ENCODE measurements at regions not wholly inside any gene's neighbourhood (a gene's known extent, or its start where the extent isn't known, plus 50 kb on each side); places are given as distances from the start of the nearest gene placed in this dataset.

DNA sequence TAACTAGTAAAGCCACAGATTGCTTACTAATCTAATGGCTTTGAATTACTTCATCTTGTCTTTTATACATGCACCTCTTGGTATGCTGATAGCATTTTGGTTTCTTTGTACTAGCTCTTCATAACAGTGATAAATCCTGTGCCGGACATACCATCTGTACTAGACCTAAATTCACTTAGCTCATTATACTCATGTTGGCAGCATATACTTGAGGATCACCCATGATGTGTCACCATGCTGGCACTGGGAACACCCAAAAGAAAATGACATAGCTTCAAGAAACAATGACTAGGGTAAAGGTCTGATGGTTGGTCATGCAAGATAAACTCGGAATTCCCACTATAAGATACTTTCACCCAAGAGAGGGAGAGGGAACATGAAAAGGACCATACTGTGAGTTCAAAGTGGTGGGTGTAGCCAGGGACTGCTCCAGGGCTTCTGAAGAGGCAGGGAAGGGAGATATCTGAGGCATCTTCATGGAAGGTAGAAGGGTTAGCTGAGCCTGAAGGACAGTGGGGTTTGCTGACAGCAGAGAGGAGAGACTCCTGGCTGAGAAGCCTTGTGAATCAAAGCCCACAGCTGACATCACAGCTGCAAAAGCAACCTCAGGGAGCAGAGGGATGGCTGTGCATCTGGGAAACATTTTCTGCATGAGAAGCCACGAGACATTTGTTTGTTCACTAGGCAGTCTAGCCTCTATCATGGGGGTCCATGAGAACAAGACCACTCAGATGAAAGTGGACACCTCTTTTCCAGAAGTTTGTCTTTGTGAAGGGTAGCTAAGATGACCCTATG is 314.2 kb downstream of the RAB28 start:
- no peak for DNase-seq
- no peaks in the 10 kb centered on the region for H3K27me3 Mint-ChIP-seq (ENCODE audit: low read depth)
- H3K27ac Mint-ChIP-seq = no peak overlapping the region
- peaks cover 0 to 3% of the 10 kb centered on the region in 2 donors for H3K9me3 Mint-ChIP-seq
- H3K4me1 Mint-ChIP-seq (ENCODE audit: low read depth) = no peaks in the 10 kb centered on the region
- H3K4me3 Mint-ChIP-seq = no peak overlapping the region
- no peaks in the 10 kb centered on the region for H3K36me3 Mint-ChIP-seq (ENCODE audit: insufficient read depth in 2 of 2)
- no peak for ATAC-seq (replicated peaks in 1 of 2)

DNA sequence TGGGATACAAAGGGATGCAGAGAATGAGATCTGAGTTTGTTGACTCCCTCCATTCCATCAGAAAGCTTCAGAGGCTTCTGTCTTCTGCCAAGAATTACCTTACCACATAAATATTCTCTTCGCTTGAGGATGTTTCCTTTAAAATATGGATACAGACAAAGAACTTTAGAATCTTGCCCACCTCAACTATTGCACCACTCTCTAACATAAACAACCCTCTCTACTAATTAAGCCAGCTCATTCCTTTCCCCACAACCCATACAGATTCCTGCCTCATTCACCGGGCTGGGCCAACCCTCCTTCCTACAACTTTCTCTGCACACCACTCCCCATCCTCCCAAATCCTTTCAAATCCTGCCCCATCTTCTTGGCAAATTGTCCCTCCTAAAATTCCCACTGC is 315.8 kb downstream of the RAB28 start:
- no peak overlapping the region for H3K4me3 Mint-ChIP-seq
- no peaks in the 10 kb centered on the region for H3K27me3 Mint-ChIP-seq (ENCODE audit: low read depth)
- no peaks in the 10 kb centered on the region for H3K36me3 Mint-ChIP-seq (ENCODE audit: insufficient read depth in 2 of 2)
- H3K9me3 Mint-ChIP-seq = peaks cover 0 to 3% of the 10 kb centered on the region in 2 donors
- no peaks in the 10 kb centered on the region for H3K4me1 Mint-ChIP-seq (ENCODE audit: low read depth)
- no peak overlapping the region for H3K27ac Mint-ChIP-seq
- no peak for ATAC-seq (replicated peaks in 1 of 2)
- no peak for DNase-seq

DNA sequence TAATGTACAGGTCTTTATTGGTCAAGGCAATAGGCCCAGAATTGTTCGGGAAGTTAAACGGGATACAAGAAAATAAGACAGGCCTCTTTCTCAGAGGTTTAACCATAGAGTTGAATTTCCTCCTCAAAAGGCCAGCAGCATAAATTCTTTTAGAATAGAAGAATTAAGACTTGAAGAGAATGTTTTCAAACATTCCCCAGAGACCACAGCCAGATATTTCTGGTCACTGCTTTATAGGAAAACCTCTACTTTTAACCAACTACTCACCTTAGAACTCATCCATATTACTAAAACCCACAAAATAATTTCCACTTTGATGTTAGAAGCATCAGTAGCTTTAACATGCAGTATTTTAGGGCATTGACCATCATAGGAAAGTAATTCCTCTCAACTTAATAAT is 317.9 kb downstream of the RAB28 start:
- no peak for ATAC-seq (replicated peaks in 1 of 2)
- peaks cover 0 to 3% of the 10 kb centered on the region in 2 donors for H3K9me3 Mint-ChIP-seq
- no peaks in the 10 kb centered on the region for H3K27me3 Mint-ChIP-seq (ENCODE audit: low read depth)

DNA sequence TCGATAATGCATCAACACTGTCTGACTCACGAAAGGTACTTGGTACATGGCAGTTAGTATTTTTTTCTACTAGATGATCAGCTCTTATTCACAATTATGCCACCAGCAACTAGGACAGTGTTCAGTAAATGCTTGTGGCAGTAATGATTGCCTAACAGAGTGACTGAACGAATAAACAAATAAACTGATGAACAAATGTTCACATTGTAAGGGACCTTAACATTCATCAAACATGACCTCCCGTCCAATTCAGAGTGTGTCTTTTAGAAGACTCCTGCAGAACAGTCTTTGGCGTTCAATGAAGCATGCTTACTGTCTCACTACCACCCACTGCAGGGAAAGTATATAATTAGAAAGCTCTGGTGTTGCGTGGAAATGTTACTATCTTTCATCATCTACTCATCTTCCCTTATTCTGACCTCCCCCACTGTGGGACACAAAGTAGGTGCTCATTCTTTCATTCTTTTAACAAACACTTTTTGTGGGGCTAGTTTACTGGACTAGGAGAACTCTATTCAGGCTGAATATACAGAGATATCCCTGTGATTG is 319.3 kb downstream of the RAB28 start:
- ATAC-seq (replicated peaks in 1 of 2) (no peak), DNase-seq (no peak)
- Mint-ChIP-seq H3K27me3 (ENCODE audit: low read depth) (no peaks in the 10 kb centered on the region), H3K9me3 (peaks cover 0 to 3% of the 10 kb centered on the region in 2 donors), H3K36me3 (ENCODE audit: insufficient read depth in 2 of 2) (no peaks in the 10 kb centered on the region), H3K4me1 (ENCODE audit: low read depth) (no peaks in the 10 kb centered on the region), H3K4me3 (no peak overlapping the region), H3K27ac (no peak overlapping the region)

More for the DNA sequence above, 317.9 kb downstream of the RAB28 start:
- no peaks in the 10 kb centered on the region for H3K36me3 Mint-ChIP-seq (ENCODE audit: insufficient read depth in 2 of 2)
- no peak overlapping the region for H3K4me3 Mint-ChIP-seq
- no peak for DNase-seq
- no peaks in the 10 kb centered on the region for H3K4me1 Mint-ChIP-seq (ENCODE audit: low read depth)
- H3K27ac Mint-ChIP-seq = no peak overlapping the region

DNA sequence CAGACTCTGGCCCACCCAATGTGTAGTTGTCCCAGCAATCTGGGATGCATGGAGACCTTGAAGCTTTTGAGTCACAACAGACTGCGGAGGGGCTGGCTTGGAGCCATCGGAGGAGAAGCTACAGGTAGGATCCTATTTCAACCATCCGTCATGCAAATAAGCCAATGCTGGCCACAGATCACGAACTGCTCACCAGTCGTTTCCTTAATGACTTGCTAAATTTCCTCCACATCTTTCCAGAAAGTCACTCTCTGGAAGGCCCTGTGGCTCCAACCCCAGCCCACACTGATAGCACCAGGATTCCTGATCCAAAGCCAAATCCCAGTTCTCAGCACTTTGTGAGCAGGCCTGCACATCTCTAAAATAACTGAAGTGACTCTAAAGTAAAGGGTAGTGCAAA is 321.3 kb downstream of the RAB28 start:
- H3K27me3 Mint-ChIP-seq (ENCODE audit: low read depth) = no peaks in the 10 kb centered on the region
- H3K9me3 Mint-ChIP-seq = peaks cover 4 to 9% of the 10 kb centered on the region in 2 donors
- no peak for ATAC-seq (replicated peaks in 1 of 2)
- DNase-seq = no peak
- no peaks in the 10 kb centered on the region for H3K4me1 Mint-ChIP-seq (ENCODE audit: low read depth)
- H3K4me3 Mint-ChIP-seq = no peak overlapping the region
- no peaks in the 10 kb centered on the region for H3K36me3 Mint-ChIP-seq (ENCODE audit: insufficient read depth in 2 of 2)
- no peak overlapping the region for H3K27ac Mint-ChIP-seq

DNA sequence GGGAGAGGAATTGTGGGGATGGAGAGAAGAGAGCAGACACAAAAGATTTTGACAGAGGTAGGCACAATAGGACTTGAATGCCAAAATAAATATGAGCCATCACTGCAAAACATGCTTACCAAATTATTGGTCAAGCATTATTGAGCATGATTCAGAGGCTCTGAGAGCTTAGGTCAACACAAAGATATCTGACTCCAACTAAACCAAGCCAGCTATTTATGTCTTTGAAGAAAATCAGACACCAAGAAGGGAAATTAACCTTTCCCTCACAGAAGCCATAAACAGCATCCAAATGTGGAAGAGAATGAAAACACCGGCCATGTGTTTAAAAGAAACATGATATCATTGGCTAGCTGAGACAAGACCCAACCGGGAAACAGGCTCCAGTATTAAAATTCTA is 323.2 kb downstream of the RAB28 start:
- Mint-ChIP-seq H3K4me3 (no peak overlapping the region), H3K27me3 (ENCODE audit: low read depth) (no peaks in the 10 kb centered on the region), H3K9me3 (peaks cover 5 to 9% of the 10 kb centered on the region in 2 donors), H3K4me1 (ENCODE audit: low read depth) (no peaks in the 10 kb centered on the region), H3K27ac (no peak overlapping the region), H3K36me3 (ENCODE audit: insufficient read depth in 2 of 2) (peaks cover 0 to 1% of the 10 kb centered on the region in 2 donors)
- no peak for DNase-seq
- ATAC-seq (replicated peaks in 1 of 2) = no peak

- H3K36me3 Mint-ChIP-seq (ENCODE audit: insufficient read depth in 2 of 2) = peaks cover 0 to 1% of the 10 kb centered on the region in 2 donors
- DNase-seq (no peak), ATAC-seq (replicated peaks in 1 of 2) (no peak)
- no peaks in the 10 kb centered on the region for H3K27me3 Mint-ChIP-seq (ENCODE audit: low read depth)
- no peaks in the 10 kb centered on the region for H3K4me1 Mint-ChIP-seq (ENCODE audit: low read depth)
- H3K9me3 Mint-ChIP-seq = peaks cover 7 to 9% of the 10 kb centered on the region in 2 donors
- H3K27ac Mint-ChIP-seq = no peak overlapping the region
- H3K4me3 Mint-ChIP-seq = no peak overlapping the region
Measured at GRCh38 chr4:13159041-13159620, 325.0 kb downstream of the RAB28 start.

DNA sequence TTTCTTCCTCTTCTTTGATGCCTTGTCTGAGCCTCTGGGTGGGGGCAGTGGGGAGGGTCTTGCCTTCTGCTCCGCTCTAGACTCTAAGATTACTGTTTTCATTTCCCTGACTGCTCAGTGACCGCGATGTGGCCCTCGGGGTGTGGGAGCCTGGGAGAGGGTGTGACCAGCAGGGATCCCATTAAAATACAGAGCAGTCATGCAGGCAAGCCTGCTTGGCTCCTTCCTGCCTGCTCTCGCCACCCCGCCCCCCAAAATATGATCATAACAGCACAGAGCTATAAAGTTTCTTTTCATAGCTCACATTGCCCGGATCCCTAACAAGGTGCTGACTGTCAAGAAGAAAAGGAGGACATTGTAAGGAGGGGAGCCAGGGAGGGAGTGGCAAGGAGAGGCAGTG is 332.9 kb downstream of the RAB28 start:
- Mint-ChIP-seq H3K4me1 (ENCODE audit: low read depth) (no peaks in the 10 kb centered on the region), H3K27ac (no peak overlapping the region), H3K36me3 (ENCODE audit: insufficient read depth in 2 of 2) (no peaks in the 10 kb centered on the region), H3K4me3 (no peak overlapping the region), H3K9me3 (peaks cover 3 to 4% of the 10 kb centered on the region in 2 donors), H3K27me3 (ENCODE audit: low read depth) (no peaks in the 10 kb centered on the region)
- DNase-seq (no peak), ATAC-seq (replicated peaks in 1 of 2) (no peak)

DNA sequence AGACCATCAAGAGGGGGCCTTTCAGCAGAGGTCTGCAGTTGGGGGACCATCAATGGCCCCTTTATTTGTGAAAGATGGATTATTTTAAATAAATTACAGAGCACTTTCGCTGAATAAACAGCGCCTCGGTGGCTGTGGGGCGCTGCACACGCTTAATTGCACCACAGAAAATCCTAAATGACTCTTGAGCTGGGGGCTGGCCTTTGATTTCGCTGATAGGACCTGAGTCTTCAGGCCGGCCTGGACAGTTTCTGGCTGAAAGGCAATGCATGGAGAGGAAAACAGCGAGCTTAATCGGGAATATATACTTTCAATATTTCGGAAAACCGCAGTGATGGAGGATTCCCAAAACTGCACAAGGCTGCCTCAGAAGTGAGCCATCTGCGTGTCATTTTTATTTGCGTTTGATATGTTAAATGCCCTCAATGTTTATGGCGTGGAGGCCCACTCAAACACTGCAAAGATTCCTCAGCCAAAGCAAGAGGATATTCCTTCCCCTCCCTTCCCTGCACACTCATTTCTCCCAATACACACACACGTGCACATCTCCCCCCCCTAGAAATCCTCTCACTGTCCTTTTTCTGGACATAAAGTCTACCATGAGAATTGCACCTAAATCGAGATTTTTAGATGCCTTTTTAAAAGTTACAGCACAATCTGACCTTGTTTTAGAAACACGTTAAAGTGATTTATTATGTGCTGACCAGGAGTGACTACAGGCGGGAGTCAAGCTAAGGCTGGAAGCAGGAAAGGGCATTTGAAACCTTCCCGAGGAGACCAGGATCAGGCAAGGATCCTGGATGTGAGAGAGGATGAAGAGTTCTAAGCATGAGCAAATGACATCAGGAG is 340.7 kb downstream of the RAB28 start:
- H3K27ac Mint-ChIP-seq = no peak overlapping the region
- no peak overlapping the region for H3K4me3 Mint-ChIP-seq
- ATAC-seq (replicated peaks in 1 of 2) (no peak), DNase-seq (no peak)
- H3K27me3 Mint-ChIP-seq (ENCODE audit: low read depth) = no peaks in the 10 kb centered on the region
- no peaks in the 10 kb centered on the region for H3K9me3 Mint-ChIP-seq
- no peaks in the 10 kb centered on the region for H3K4me1 Mint-ChIP-seq (ENCODE audit: low read depth)
- no peaks in the 10 kb centered on the region for H3K36me3 Mint-ChIP-seq (ENCODE audit: insufficient read depth in 2 of 2)

- DNase-seq (no peak), ATAC-seq (replicated peaks in 1 of 2) (no peak)
- Mint-ChIP-seq H3K9me3 (no peaks in the 10 kb centered on the region), H3K36me3 (ENCODE audit: insufficient read depth in 2 of 2) (no peaks in the 10 kb centered on the region), H3K27ac (no peak overlapping the region), H3K4me3 (no peak overlapping the region), H3K4me1 (ENCODE audit: low read depth) (no peaks in the 10 kb centered on the region), H3K27me3 (ENCODE audit: low read depth) (no peaks in the 10 kb centered on the region)
Measured at GRCh38 chr4:13142726-13143125, 341.4 kb downstream of the RAB28 start.

DNA sequence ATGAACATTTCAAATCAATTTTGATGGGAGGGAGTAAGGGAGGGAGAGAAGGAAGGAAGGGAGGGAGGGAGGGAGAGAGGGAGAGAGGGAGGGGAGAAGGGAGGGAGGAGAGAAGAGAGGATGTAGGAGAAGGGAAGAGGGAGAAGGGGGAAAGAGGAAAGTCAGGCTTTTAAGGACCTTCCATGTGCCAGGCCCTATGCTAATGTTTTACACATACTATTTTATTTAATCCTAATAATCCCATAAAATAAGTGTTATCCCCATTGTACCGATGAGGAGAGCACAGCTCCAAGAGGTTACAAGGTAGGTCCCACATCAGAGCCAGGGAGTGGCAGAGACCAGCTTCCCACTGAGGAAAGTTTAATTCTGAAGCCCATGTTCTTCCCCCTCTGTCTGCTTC is 341.9 kb downstream of the RAB28 start:
- Mint-ChIP-seq H3K36me3 (ENCODE audit: insufficient read depth in 2 of 2) (no peaks in the 10 kb centered on the region), H3K4me1 (ENCODE audit: low read depth) (no peaks in the 10 kb centered on the region), H3K27me3 (ENCODE audit: low read depth) (no peaks in the 10 kb centered on the region), H3K4me3 (no peak overlapping the region), H3K9me3 (no peaks in the 10 kb centered on the region), H3K27ac (no peak overlapping the region)
- no peak for DNase-seq
- no peak for ATAC-seq (replicated peaks in 1 of 2)

DNA sequence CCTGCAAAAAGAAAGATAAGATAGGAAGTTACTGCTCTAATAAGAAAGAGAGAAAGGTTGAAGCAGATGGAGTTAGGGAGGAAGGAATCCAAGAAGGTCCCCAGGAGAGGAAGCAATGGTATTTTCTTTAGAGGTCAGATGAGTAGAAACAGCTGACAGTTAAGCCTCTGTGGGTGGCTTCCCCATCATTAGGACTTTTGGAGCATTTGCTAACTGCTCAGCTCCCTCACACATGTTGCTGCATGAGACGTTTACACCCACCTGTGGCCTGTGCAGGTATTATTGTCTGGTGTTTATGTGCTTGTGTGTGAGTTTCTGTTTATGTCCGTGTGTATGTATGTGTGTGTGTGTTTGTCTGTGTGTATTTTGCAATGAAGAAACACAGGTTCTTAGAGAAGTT is 346.8 kb downstream of the RAB28 start:
- ATAC-seq (replicated peaks in 1 of 2) = no peak
- Mint-ChIP-seq H3K27me3 (ENCODE audit: low read depth) (no peaks in the 10 kb centered on the region), H3K9me3 (peaks cover 1 to 3% of the 10 kb centered on the region in 2 donors), H3K4me1 (ENCODE audit: low read depth) (no peaks in the 10 kb centered on the region), H3K4me3 (no peak overlapping the region), H3K36me3 (ENCODE audit: insufficient read depth in 2 of 2) (peaks cover 2 to 4% of the 10 kb centered on the region in 2 donors), H3K27ac (no peak overlapping the region)
- no peak for DNase-seq

DNA sequence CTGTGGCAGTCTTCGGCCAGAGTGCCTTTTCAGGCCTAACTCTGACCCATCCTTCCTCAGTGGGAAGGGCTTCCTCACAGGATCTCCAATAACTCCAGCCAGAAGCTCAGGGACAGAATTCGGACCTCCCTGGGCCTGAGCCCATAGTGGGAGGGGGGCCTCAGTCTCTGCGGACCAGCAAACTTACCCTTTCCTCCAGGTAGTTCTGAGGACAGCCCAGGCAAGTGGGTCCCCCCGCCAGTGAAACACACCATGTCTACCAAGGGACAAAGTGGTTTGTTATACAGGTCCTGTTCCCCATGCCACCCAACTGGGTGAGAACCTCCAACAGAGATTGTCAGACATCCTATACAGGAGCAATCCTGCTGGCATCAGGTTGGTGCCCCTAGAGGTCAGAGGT is 350.4 kb downstream of the RAB28 start:
- no peak for ATAC-seq (replicated peaks in 1 of 2)
- peaks cover 2 to 4% of the 10 kb centered on the region in 2 donors for H3K36me3 Mint-ChIP-seq (ENCODE audit: insufficient read depth in 2 of 2)
- no peak for DNase-seq
- no peak overlapping the region for H3K27ac Mint-ChIP-seq
- no peaks in the 10 kb centered on the region for H3K27me3 Mint-ChIP-seq (ENCODE audit: low read depth)
- H3K9me3 Mint-ChIP-seq = peaks cover 1 to 3% of the 10 kb centered on the region in 2 donors
- H3K4me1 Mint-ChIP-seq (ENCODE audit: low read depth) = no peaks in the 10 kb centered on the region
- no peak overlapping the region for H3K4me3 Mint-ChIP-seq
